Neural cell (in vitro differentiated cells): ENCODE measurements at regions not wholly inside any gene's neighbourhood (a gene's known extent, or its start where the extent isn't known, plus 50 kb on each side); places are given as distances from the start of the nearest gene placed in this dataset.
"Not testable (repeated sequence)": the region's sequence is repeated elsewhere in the genome, so short reads cannot be mapped to it uniquely, and the experiment has no call there.

Experiments
- H2AFZ ChIP-seq: fragments of 200-600, 300-800 bp; sonication (generic), shearing (Covaris generic); 2 replicates; pipeline ENCODE4 v1.6.0; 2014; ENCODE audit warnings: low read depth, mild to moderate bottlenecking, antibody characterized with exemption, low read length, moderate library complexity
- H3F3A ChIP-seq: fragments of 200-600 bp; shearing (Covaris generic); 2 replicates; pipeline ENCODE4 v1.6.1; 2016; ENCODE audit warnings: mild to moderate bottlenecking, moderate library complexity, mixed read lengths, antibody characterized with exemption, low read length; ENCODE audit not compliant: insufficient read depth, poor library complexity, severe bottlenecking
- H3K27ac ChIP-seq: fragments of 200-600, 300-800 bp; sonication (generic), shearing (Covaris generic); 2 replicates; pipeline ENCODE4 v1.5.1; 2014; ENCODE audit warnings: mild to moderate bottlenecking, low read length, moderate library complexity
- H3K27me3 ChIP-seq: fragments of 300-800, 200-600 bp; sonication (generic), shearing (Covaris generic); 2 replicates; pipeline ENCODE4 v1.6.0; 2014; ENCODE audit warnings: mild to moderate bottlenecking, low read depth, low read length, moderate library complexity; ENCODE audit not compliant: insufficient read depth
- H3K36me3 ChIP-seq: fragments of 300-800, 200-600 bp; sonication (generic), shearing (Covaris generic); 2 replicates; pipeline ENCODE4 v1.5.1; 2014; ENCODE audit warnings: mild to moderate bottlenecking, antibody characterized with exemption, low read length, moderate library complexity; ENCODE audit not compliant: insufficient read depth
- H3K4me2 ChIP-seq: fragments of 300-800, 200-600 bp; sonication (generic), shearing (Covaris generic); 2 replicates; pipeline ENCODE4 v1.6.0; 2014; ENCODE audit warnings: mild to moderate bottlenecking, low read length
- H3K4me3 ChIP-seq: fragments of 300-800, 200-600 bp; sonication (generic), shearing (Covaris generic); 2 replicates; pipeline ENCODE4 v1.5.1; 2014; ENCODE audit warnings: mild to moderate bottlenecking, low read length, moderate library complexity
- H3K79me2 ChIP-seq: fragments of 200-600 bp; shearing (Covaris generic); replicated peaks from 2 replicates; pipeline ENCODE4 v1.6.0; 2014; ENCODE audit warnings: mild to moderate bottlenecking, low read length, moderate library complexity; ENCODE audit not compliant: insufficient read depth
- H3K9ac ChIP-seq: fragments of 300-800, 200-600 bp; sonication (generic), shearing (Covaris generic); 2 replicates; pipeline ENCODE4 v1.6.1; 2016; ENCODE audit warnings: mild to moderate bottlenecking, low read length, mixed read lengths
- H3K9me2 ChIP-seq: fragments of 200-600 bp; shearing (Covaris generic); 2 replicates; pipeline ENCODE4 v1.6.1; 2016; ENCODE audit warnings: mild to moderate bottlenecking, low read length, mixed read lengths; ENCODE audit not compliant: insufficient read depth
- H3K9me3 ChIP-seq: fragments of 200-600, 300-800 bp; sonication (generic), shearing (Covaris generic); 2 replicates; pipeline ENCODE4 v1.6.1; 2016; ENCODE audit warnings: mild to moderate bottlenecking, mixed run types, low read length, moderate library complexity, mixed read lengths
- H4K20me1 ChIP-seq: fragments of 200-600 bp; shearing (Covaris generic); 2 replicates; pipeline ENCODE4 v1.6.1; 2016; ENCODE audit warnings: mild to moderate bottlenecking, mixed run types; ENCODE audit not compliant: insufficient read depth
- EP300 ChIP-seq: fragments of 450-650 bp; conservative IDR thresholded peaks from 2 replicates; pipeline ENCODE4 v1.6.1; 2014; ENCODE audit warnings: antibody characterized with exemption, mild to moderate bottlenecking, moderate library complexity; ENCODE audit not compliant: poor library complexity, severe bottlenecking
- EZH2 ChIP-seq: fragments of 200-600, 300-800 bp; shearing (Covaris generic), sonication (generic); IDR thresholded peaks from 2 replicates; pipeline ENCODE4 v1.6.1; 2014; ENCODE audit warnings: antibody characterized with exemption, low read length, borderline replicate concordance, mild to moderate bottlenecking; ENCODE audit not compliant: insufficient read depth, poor library complexity, severe bottlenecking
- MXI1 ChIP-seq: fragments of 450-650 bp; conservative IDR thresholded peaks from 2 replicates; pipeline ENCODE4 v1.6.1; 2014; ENCODE audit warnings: antibody characterized with exemption, mild to moderate bottlenecking; ENCODE audit not compliant: poor library complexity, severe bottlenecking
- POLR2AphosphoS5 ChIP-seq: IDR thresholded peaks from 2 replicates; pipeline ENCODE4 v1.6.1; 2012
- RAD21 ChIP-seq: fragments of 450-650 bp; conservative IDR thresholded peaks from 2 replicates; pipeline ENCODE4 v1.6.1; 2014; ENCODE audit warnings: antibody characterized with exemption, mild to moderate bottlenecking, moderate library complexity
- SMC3 ChIP-seq: fragments of 450-650 bp; conservative IDR thresholded peaks from 2 replicates; pipeline ENCODE4 v1.6.1; 2014; ENCODE audit warnings: antibody characterized with exemption, mild to moderate bottlenecking, moderate library complexity; ENCODE audit not compliant: poor library complexity
- TF ChIP-seq, protein P1 (sequence below): IDR thresholded peaks from 2 replicates; pipeline ENCODE4 v1.6.1; 2012; ENCODE audit warnings: borderline replicate concordance
- TF ChIP-seq, protein P2 (sequence below): fragments of 450-650 bp; IDR thresholded peaks from 2 replicates; pipeline ENCODE4 v1.5.1; 2014; ENCODE audit warnings: antibody characterized with exemption, mild to moderate bottlenecking, moderate library complexity; ENCODE audit not compliant: poor library complexity, severe bottlenecking

DNA sequence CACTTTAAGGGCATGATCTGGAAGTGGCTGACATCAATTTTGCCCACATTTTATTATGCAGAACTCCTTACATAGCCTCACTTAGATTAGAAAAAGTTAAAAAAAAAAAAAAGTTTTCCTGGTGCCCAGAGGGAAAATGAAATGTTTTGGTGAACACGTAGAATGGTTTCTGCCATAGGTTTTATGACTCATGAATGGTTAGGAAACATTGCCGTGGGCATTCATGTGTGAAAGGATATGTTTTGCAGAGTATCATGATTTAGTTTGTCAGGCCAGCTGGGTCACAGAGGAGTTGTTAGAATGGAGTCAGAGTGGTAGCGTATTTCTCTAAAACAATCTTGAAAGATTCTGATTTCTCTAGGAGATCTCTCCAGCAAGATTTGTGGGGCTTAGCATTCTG lies 133.8 kb downstream of the MRPL57 start:
- H3K9me3 ChIP-seq: no peaks in the 10 kb centered on the region
- H3K27me3 ChIP-seq: no peaks in the 10 kb centered on the region
- H3K4me2 ChIP-seq: no peak overlapping the region
- H3K9ac ChIP-seq: no peak overlapping the region
- TF ChIP-seq POLR2AphosphoS5 (no peak), EP300 (no peak), RAD21 (no peak), EZH2 (no peak), MXI1 (no peak)
- TF ChIP-seq, protein P1, sequence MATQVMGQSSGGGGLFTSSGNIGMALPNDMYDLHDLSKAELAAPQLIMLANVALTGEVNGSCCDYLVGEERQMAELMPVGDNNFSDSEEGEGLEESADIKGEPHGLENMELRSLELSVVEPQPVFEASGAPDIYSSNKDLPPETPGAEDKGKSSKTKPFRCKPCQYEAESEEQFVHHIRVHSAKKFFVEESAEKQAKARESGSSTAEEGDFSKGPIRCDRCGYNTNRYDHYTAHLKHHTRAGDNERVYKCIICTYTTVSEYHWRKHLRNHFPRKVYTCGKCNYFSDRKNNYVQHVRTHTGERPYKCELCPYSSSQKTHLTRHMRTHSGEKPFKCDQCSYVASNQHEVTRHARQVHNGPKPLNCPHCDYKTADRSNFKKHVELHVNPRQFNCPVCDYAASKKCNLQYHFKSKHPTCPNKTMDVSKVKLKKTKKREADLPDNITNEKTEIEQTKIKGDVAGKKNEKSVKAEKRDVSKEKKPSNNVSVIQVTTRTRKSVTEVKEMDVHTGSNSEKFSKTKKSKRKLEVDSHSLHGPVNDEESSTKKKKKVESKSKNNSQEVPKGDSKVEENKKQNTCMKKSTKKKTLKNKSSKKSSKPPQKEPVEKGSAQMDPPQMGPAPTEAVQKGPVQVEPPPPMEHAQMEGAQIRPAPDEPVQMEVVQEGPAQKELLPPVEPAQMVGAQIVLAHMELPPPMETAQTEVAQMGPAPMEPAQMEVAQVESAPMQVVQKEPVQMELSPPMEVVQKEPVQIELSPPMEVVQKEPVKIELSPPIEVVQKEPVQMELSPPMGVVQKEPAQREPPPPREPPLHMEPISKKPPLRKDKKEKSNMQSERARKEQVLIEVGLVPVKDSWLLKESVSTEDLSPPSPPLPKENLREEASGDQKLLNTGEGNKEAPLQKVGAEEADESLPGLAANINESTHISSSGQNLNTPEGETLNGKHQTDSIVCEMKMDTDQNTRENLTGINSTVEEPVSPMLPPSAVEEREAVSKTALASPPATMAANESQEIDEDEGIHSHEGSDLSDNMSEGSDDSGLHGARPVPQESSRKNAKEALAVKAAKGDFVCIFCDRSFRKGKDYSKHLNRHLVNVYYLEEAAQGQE: no peak
- TF ChIP-seq, protein P2, sequence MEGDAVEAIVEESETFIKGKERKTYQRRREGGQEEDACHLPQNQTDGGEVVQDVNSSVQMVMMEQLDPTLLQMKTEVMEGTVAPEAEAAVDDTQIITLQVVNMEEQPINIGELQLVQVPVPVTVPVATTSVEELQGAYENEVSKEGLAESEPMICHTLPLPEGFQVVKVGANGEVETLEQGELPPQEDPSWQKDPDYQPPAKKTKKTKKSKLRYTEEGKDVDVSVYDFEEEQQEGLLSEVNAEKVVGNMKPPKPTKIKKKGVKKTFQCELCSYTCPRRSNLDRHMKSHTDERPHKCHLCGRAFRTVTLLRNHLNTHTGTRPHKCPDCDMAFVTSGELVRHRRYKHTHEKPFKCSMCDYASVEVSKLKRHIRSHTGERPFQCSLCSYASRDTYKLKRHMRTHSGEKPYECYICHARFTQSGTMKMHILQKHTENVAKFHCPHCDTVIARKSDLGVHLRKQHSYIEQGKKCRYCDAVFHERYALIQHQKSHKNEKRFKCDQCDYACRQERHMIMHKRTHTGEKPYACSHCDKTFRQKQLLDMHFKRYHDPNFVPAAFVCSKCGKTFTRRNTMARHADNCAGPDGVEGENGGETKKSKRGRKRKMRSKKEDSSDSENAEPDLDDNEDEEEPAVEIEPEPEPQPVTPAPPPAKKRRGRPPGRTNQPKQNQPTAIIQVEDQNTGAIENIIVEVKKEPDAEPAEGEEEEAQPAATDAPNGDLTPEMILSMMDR: no peak
- H2AFZ ChIP-seq: no peak overlapping the region
- H4K20me1 ChIP-seq: no peaks in the 10 kb centered on the region
- H3K79me2 ChIP-seq: no peaks in the 10 kb centered on the region
- no peaks in the 10 kb centered on the region for H3K9me2 ChIP-seq
- H3K27ac ChIP-seq: no peak overlapping the region
- no peaks in the 10 kb centered on the region for H3F3A ChIP-seq
- no peaks in the 10 kb centered on the region for H3K36me3 ChIP-seq
- H3K4me3 ChIP-seq: no peak overlapping the region

DNA sequence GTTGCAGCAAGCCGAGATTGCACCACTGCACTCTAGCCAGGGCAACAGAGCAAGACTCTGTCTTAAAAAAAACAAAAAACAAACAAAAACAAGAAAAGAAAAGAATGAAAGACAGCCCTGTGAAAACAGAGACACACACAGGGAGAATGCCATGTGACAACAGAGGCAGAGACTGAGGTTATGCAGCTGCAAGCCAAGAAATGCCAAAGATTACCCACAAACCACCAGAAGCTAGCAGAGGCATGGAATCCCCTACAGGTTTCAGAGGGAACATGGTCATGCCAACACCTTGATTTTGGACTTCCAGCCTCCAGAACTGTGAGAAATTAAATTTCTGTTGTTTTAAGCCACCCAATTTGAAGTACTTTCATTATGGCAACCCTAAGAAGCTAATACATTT lies 138.5 kb downstream of the MRPL57 start:
- H3K4me2 ChIP-seq, H4K20me1 ChIP-seq, H3K9me3 ChIP-seq, H3K36me3 ChIP-seq, H3K4me3 ChIP-seq, H3K9ac ChIP-seq, H3F3A ChIP-seq, H3K27me3 ChIP-seq, H3K27ac ChIP-seq, H3K79me2 ChIP-seq, H3K9me2 ChIP-seq, H2AFZ ChIP-seq: not testable (repeated sequence)

DNA sequence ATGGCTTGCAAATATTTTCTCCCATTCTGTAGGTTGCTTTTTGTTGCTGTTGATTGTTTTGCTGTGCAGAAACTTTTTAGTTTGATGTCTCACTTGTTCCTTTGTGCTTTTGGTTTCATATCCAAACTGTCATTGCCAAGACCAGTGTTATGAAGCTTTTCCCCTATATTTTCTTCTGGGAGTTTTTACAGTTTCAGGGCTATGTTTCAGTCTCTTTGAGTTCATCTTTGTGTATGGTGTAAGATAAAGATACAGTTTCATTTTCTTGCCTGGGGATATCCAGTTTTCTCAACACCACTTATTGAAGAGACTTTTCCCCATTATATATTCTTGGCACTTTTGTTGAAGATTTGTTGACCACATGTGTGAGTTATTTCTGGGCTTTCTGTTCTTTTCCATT lies 139.9 kb downstream of the MRPL57 start:
- no peaks in the 10 kb centered on the region for H3K79me2 ChIP-seq
- no peak overlapping the region for H2AFZ ChIP-seq
- no peaks in the 10 kb centered on the region for H3K27me3 ChIP-seq
- H3K36me3 ChIP-seq: no peaks in the 10 kb centered on the region
- H4K20me1 ChIP-seq: no peaks in the 10 kb centered on the region
- H3K9ac ChIP-seq: no peak overlapping the region
- H3K9me2 ChIP-seq: no peaks in the 10 kb centered on the region
- no peak overlapping the region for H3K4me2 ChIP-seq
- TF ChIP-seq SMC3 (no peak), EP300 (no peak), POLR2AphosphoS5 (no peak)
- TF ChIP-seq, protein P2: no peak
- H3F3A ChIP-seq: no peaks in the 10 kb centered on the region
- no peak overlapping the region for H3K27ac ChIP-seq
- no peak overlapping the region for H3K4me3 ChIP-seq
- no peaks in the 10 kb centered on the region for H3K9me3 ChIP-seq
